ENCODE measurements at regions not wholly inside any gene's neighbourhood (a gene's known extent, or its start where the extent isn't known, plus 50 kb on each side); places are given as distances from the start of the nearest gene placed in this dataset.
"Not testable (repeated sequence)": the region's sequence is repeated elsewhere in the genome, so short reads cannot be mapped to it uniquely, and the experiment has no call there.

- intact Hi-C loops (cut with micrococcal nuclease): no loop called here
- Mint-ChIP-seq H3K9me3 (no peaks in the 10 kb centered on the region), H3K4me1 (ENCODE audit: low read depth) (no peaks in the 10 kb centered on the region), H3K36me3 (ENCODE audit: low read depth) (no peaks in the 10 kb centered on the region), H3K27ac (no peak overlapping the region), H3K27me3 (no peaks in the 10 kb centered on the region), H3K4me3 (no peak overlapping the region)
These were observed 170.2 kb upstream of the GNAI1 start for GRCh38 chr7:79964463-79964862.

GRCh38 chr7:79953130-79953529 is 181.5 kb upstream of the GNAI1 start:
- Mint-ChIP-seq H3K27ac (no peak overlapping the region), H3K9me3 (no peaks in the 10 kb centered on the region), H3K27me3 (no peaks in the 10 kb centered on the region), H3K4me1 (ENCODE audit: low read depth) (no peaks in the 10 kb centered on the region), H3K4me3 (no peak overlapping the region), H3K36me3 (ENCODE audit: low read depth) (no peaks in the 10 kb centered on the region)
- intact Hi-C loops (cut with micrococcal nuclease): no loop called here

- no peak overlapping the region for H3K27ac Mint-ChIP-seq
- no peak overlapping the region for H3K4me3 Mint-ChIP-seq
- H3K36me3 Mint-ChIP-seq (ENCODE audit: low read depth): no peaks in the 10 kb centered on the region
- H3K27me3 Mint-ChIP-seq: no peaks in the 10 kb centered on the region
- intact Hi-C loops (cut with micrococcal nuclease): no loop called here
- peaks cover 5% of the 10 kb centered on the region for H3K9me3 Mint-ChIP-seq
- H3K4me1 Mint-ChIP-seq (ENCODE audit: low read depth): no peaks in the 10 kb centered on the region
These were observed 182.2 kb upstream of the GNAI1 start for GRCh38 chr7:79952399-79952798.

- Mint-ChIP-seq H3K36me3 (ENCODE audit: low read depth) (no peaks in the 10 kb centered on the region), H3K9me3 (peaks cover 14% of the 10 kb centered on the region), H3K4me3 (no peak overlapping the region), H3K4me1 (ENCODE audit: low read depth) (no peaks in the 10 kb centered on the region), H3K27me3 (no peaks in the 10 kb centered on the region), H3K27ac (no peak overlapping the region)
- intact Hi-C loops (cut with micrococcal nuclease): no loop called here
These were observed 183.2 kb upstream of the GNAI1 start for GRCh38 chr7:79951415-79951814.

GRCh38 chr7:79949778-79950177 is 184.9 kb upstream of the GNAI1 start:
- Mint-ChIP-seq H3K4me1 (ENCODE audit: low read depth) (no peaks in the 10 kb centered on the region), H3K27ac (no peak overlapping the region), H3K9me3 (peaks cover 25% of the 10 kb centered on the region), H3K36me3 (ENCODE audit: low read depth) (no peaks in the 10 kb centered on the region), H3K4me3 (no peak overlapping the region), H3K27me3 (no peaks in the 10 kb centered on the region)
- intact Hi-C loops (cut with micrococcal nuclease): no loop called here

GRCh38 chr7:79936281-79936983 is 198.2 kb upstream of the GNAI1 start:
- intact Hi-C loops (cut with micrococcal nuclease): no loop called here
- no peaks in the 10 kb centered on the region for H3K36me3 Mint-ChIP-seq (ENCODE audit: low read depth)
- H3K27ac Mint-ChIP-seq: no peak overlapping the region
- no peak overlapping the region for H3K4me3 Mint-ChIP-seq
- peaks cover 14% of the 10 kb centered on the region for H3K9me3 Mint-ChIP-seq
- no peaks in the 10 kb centered on the region for H3K27me3 Mint-ChIP-seq
- H3K4me1 Mint-ChIP-seq (ENCODE audit: low read depth): no peaks in the 10 kb centered on the region

- Mint-ChIP-seq H3K4me1 (ENCODE audit: low read depth) (no peaks in the 10 kb centered on the region), H3K36me3 (ENCODE audit: low read depth) (no peaks in the 10 kb centered on the region), H3K9me3 (peaks cover 14% of the 10 kb centered on the region), H3K27ac (no peak overlapping the region), H3K27me3 (no peaks in the 10 kb centered on the region), H3K4me3 (no peak overlapping the region)
- intact Hi-C loops (cut with micrococcal nuclease): no loop called here
These were observed 199.9 kb upstream of the GNAI1 start for GRCh38 chr7:79934727-79935126.

GRCh38 chr7:79933144-79933543 is 201.5 kb upstream of the GNAI1 start:
- intact Hi-C loops (cut with micrococcal nuclease): no loop called here
- H3K9me3 Mint-ChIP-seq: peaks cover 14% of the 10 kb centered on the region
- no peak overlapping the region for H3K4me3 Mint-ChIP-seq
- no peaks in the 10 kb centered on the region for H3K36me3 Mint-ChIP-seq (ENCODE audit: low read depth)
- H3K27me3 Mint-ChIP-seq: no peaks in the 10 kb centered on the region
- H3K27ac Mint-ChIP-seq: no peak overlapping the region
- H3K4me1 Mint-ChIP-seq (ENCODE audit: low read depth): no peaks in the 10 kb centered on the region

GRCh38 chr7:79930604-79931003 is 204.0 kb upstream of the GNAI1 start:
- no peak overlapping the region for H3K27ac Mint-ChIP-seq
- intact Hi-C loops (cut with micrococcal nuclease): no loop called here
- no peak overlapping the region for H3K4me3 Mint-ChIP-seq
- H3K9me3 Mint-ChIP-seq: peaks cover 14% of the 10 kb centered on the region
- no peaks in the 10 kb centered on the region for H3K4me1 Mint-ChIP-seq (ENCODE audit: low read depth)
- no peaks in the 10 kb centered on the region for H3K27me3 Mint-ChIP-seq
- no peaks in the 10 kb centered on the region for H3K36me3 Mint-ChIP-seq (ENCODE audit: low read depth)

- Mint-ChIP-seq H3K27me3 (no peaks in the 10 kb centered on the region), H3K36me3 (ENCODE audit: low read depth) (no peaks in the 10 kb centered on the region), H3K4me1 (ENCODE audit: low read depth) (no peaks in the 10 kb centered on the region), H3K4me3 (no peak overlapping the region), H3K9me3 (peaks cover 9% of the 10 kb centered on the region), H3K27ac (no peak overlapping the region)
- intact Hi-C loops (cut with micrococcal nuclease): no loop called here
These were observed 207.5 kb upstream of the GNAI1 start for GRCh38 chr7:79927116-79927515.

- H3K4me3 Mint-ChIP-seq: no peak overlapping the region
- no peak overlapping the region for H3K27ac Mint-ChIP-seq
- H3K27me3 Mint-ChIP-seq: no peaks in the 10 kb centered on the region
- no peaks in the 10 kb centered on the region for H3K36me3 Mint-ChIP-seq (ENCODE audit: low read depth)
- no peaks in the 10 kb centered on the region for H3K4me1 Mint-ChIP-seq (ENCODE audit: low read depth)
- peaks cover 16% of the 10 kb centered on the region for H3K9me3 Mint-ChIP-seq
- intact Hi-C loops (cut with micrococcal nuclease): no loop called here
These were observed 210.7 kb upstream of the GNAI1 start for GRCh38 chr7:79923953-79924352.

- Mint-ChIP-seq H3K4me3 (no peak overlapping the region), H3K4me1 (ENCODE audit: low read depth) (no peaks in the 10 kb centered on the region), H3K36me3 (ENCODE audit: low read depth) (no peaks in the 10 kb centered on the region), H3K27me3 (no peaks in the 10 kb centered on the region), H3K27ac (no peak overlapping the region), H3K9me3 (peaks cover 16% of the 10 kb centered on the region)
- intact Hi-C loops (cut with micrococcal nuclease): no loop called here
These were observed 211.7 kb upstream of the GNAI1 start for GRCh38 chr7:79922894-79923293.

GRCh38 chr7:79921976-79922375 is 212.7 kb upstream of the GNAI1 start:
- Mint-ChIP-seq H3K4me1 (ENCODE audit: low read depth) (no peaks in the 10 kb centered on the region), H3K9me3 (peaks cover 17% of the 10 kb centered on the region), H3K4me3 (no peak overlapping the region), H3K27ac (no peak overlapping the region), H3K27me3 (no peaks in the 10 kb centered on the region), H3K36me3 (ENCODE audit: low read depth) (no peaks in the 10 kb centered on the region)
- intact Hi-C loops (cut with micrococcal nuclease): no loop called here

- H3K4me1 Mint-ChIP-seq (ENCODE audit: low read depth); H3K27me3 Mint-ChIP-seq; H3K36me3 Mint-ChIP-seq (ENCODE audit: low read depth); H3K4me3 Mint-ChIP-seq; H3K27ac Mint-ChIP-seq; intact Hi-C loops (cut with micrococcal nuclease): not testable (repeated sequence)
- peaks cover 32% of the 10 kb centered on the region for H3K9me3 Mint-ChIP-seq
These were observed 216.0 kb upstream of the GNAI1 start for GRCh38 chr7:79918632-79919031.

- H3K27ac Mint-ChIP-seq; H3K36me3 Mint-ChIP-seq (ENCODE audit: low read depth); H3K27me3 Mint-ChIP-seq; intact Hi-C loops (cut with micrococcal nuclease); H3K4me3 Mint-ChIP-seq; H3K4me1 Mint-ChIP-seq (ENCODE audit: low read depth): not testable (repeated sequence)
- H3K9me3 Mint-ChIP-seq: peaks cover 16% of the 10 kb centered on the region
These were observed 219.3 kb upstream of the GNAI1 start for GRCh38 chr7:79915346-79915745.
